Right renal pelvis (tissue), 4 donors: ENCODE measurements at regions not wholly inside any gene's neighbourhood (a gene's known extent, or its start where the extent isn't known, plus 50 kb on each side); places are given as distances from the start of the nearest gene placed in this dataset.

Experiments
- DNase-seq, 4 donors: peaks; one replicate each; pipeline ENCODE4 v3.0.0-alpha.2; 2013; ENCODE audit warnings: low read depth in 4 of 4, low spot score in 3 of 4, missing footprints in 1 of 4

GRCh38 chr7:42338231-42338915 is 101.4 kb upstream of the GLI3 start:
- no peak for DNase-seq

DNA sequence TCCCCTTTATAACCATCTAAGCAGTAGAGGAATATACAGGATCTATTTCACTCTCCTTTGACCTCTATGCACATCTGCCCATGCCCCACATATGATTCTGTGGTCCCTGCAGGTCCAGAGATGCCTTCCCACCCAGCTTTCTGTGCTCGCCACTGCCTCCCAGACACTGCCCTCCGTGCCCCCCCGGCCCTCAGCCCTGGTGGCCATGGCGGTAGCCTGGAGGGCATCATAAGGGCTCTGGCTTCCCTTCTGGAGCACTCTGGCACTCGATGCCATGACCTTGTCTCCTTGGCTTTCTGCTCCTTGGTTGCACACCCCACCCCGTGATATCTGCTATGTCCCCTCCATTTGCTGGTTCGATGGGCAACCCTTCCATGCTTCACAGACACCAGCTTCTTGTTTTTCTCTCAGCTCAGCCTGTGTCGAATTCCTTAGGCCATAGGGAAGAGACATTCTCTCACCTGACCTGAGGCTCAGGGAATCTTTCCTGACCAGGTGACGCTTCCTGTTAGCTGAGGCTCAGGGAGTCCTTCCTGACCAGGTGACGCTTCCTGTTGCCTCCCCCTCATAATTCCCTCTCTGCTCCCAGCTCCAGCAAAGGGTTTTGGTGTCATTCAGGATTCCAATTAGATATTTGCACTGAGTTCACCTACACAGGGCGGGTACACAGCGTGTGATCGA is 100.4 kb upstream of the GLI3 start:
- no peak for DNase-seq

DNA sequence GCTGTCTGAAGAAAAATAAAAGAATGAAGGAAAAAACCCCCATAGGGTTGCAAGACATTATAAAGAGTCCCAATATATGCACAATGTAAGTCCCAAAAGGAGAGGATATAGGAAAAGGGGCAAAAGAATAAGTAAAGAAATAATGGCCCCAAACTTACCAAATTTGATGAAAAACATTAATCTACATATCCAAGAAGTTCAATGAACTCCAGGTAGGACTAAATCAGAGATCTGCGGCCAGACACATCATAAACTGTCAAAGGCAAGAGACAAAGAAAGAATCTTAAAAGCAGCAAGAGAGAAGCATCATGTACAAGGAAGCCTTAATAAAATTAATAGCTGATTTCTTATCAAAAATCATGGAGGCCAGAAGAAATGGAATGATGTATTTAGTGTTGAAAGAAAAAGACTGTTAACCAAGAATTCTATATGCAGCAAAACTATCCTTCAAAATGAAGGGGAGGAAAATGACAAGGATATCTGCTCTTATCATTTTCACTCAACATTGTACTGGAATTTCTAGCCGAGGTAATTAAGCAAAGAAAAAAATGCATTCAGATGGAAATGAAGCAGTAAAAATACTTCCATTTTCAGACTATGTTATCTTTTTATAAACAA is 95.7 kb upstream of the GLI3 start:
- no peak for DNase-seq

DNA sequence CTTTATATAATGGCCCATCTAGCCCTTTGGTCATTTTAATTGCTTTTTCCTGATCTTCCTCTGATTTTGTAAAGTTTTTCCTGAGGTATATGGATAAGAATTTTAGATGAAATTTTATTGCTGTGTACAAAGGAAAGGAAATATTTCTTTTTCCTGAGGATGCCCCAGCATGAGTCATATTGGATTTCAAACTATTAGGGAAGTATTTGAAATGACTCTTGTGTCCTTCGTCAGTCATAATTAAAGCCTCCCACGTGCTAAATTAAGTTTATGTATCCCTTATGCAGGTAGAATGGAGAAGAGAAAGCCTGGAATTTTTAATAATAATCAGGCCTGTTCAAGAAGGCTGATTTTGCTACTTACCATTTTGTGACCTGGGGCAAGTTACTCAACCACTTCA is 82.6 kb upstream of the GLI3 start:
- no peak for DNase-seq

DNA sequence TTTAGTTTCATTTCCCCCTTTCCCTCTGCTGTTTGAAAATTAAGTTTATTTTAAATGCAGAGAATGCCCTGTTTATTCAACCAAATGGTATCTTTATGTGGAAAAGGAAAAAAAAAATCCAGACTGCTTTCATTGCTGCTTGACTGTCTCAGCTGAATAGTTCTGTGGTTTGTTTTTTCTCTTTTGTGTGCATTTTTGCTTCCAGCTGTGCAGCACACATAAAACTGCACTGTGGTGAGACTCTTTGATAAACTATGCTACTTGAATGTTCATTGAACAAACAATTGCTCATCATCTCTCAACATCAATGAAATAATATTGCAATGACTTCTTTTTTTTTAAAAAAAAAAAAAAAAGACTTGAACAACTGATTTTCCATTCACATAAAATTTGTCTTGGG is 78.6 kb upstream of the GLI3 start:
- no peak for DNase-seq

- DNase-seq, result no peak
These were observed 78.1 kb upstream of the GLI3 start for GRCh38 chr7:42315103-42315502.

GRCh38 chr7:42314696-42315095 is 77.7 kb upstream of the GLI3 start:
- DNase-seq, result no peak

DNA sequence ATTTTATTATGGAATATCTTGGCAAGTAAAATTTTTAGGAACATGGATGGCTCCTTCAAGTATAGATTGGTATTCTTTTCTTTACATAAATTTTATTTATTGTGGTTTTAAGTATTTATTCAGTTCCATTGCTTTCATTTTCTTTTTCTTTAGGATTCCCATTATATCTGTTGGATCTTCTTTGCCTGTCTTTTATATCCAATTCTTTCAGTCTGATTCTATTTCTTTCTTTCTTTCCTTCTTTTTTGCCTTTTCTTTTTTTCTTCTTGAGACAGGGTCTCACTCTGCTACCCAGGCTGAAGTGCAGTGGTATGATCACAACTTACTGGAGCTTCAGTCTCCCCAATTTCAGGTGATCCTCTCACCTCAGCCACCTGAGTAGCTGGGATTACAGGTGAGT is 74.2 kb upstream of the GLI3 start:
- no peak for DNase-seq

- DNase-seq, result no peak
These were observed 56.0 kb upstream of the GLI3 start for GRCh38 chr7:42292991-42293521.

GRCh38 chr7:42289473-42289872 is 52.5 kb upstream of the GLI3 start:
- DNase-seq, result no peak
